Motor neuron (in vitro differentiated cells): ENCODE measurements at regions not wholly inside any gene's neighbourhood (a gene's known extent, or its start where the extent isn't known, plus 50 kb on each side); places are given as distances from the start of the nearest gene placed in this dataset.
A peak's percentile ranks its signal among the peaks of the same experiment; 100 is the strongest.

Source experiments
- ATAC-seq, 8 experiments: fragments of 200-7000 bp; cut with Tn5 transposase; replicated peaks in 6 of 8; 2 replicates each; pipeline ENCODE4 v1.8.0; 2021; ENCODE audit warnings: mild to moderate bottlenecking in 8 of 8, moderate library complexity in 8 of 8
- H3K27ac ChIP-seq, 2 donors: fragments of 250-450 bp; sonication (Bioruptor Pico); 2 replicates each; pipeline ENCODE4 v1.9.0; 2021; ENCODE audit warnings: antibody characterized with exemption in 2 of 2, mild to moderate bottlenecking in 2 of 2, moderate library complexity in 1 of 2
- H3K4me1 ChIP-seq, 2 donors: fragments of 250-450 bp; sonication (Bioruptor Pico); replicated peaks in 1 of 2; 2 replicates each; pipeline ENCODE4 v1.6.1; 2021; ENCODE audit warnings: antibody characterized with exemption in 2 of 2, mild to moderate bottlenecking in 2 of 2, moderate library complexity in 1 of 2
- H3K4me3 ChIP-seq, 5 donors: fragments of 250-450 bp; sonication (Bioruptor Pico); 2 replicates each; pipeline ENCODE4 v1.9.0; 2021; ENCODE audit warnings: antibody characterized with exemption in 5 of 5, mild to moderate bottlenecking in 5 of 5, moderate library complexity in 4 of 5
- WGBS, 10 experiments: fragments of 450-650 bp; shearing (Covaris generic); methylation state at CpG; one replicate each; pipeline ENCODE4 v1.0.0; 2022; 5-methylcytosine and 5-hydroxymethylcytosine counted together
- in situ Hi-C, 9 experiments: fragments of 400-800 bp; cut with MboI; loops; one replicate each; pipeline ENCODE4 v1.15.0; 2021; ENCODE audit warnings: low sequenced_read_pairs in 9 of 9, low pct_unique_long_range_greater_than_20kb in 2 of 9; ENCODE audit not compliant: unreplicated experiment in 9 of 9

GRCh38 chr17:51395621-51396020 lies 135.3 kb downstream of the UTP18 start:
- no peak overlapping the region for H3K4me3 ChIP-seq
- no peak overlapping the region for H3K27ac ChIP-seq
- in situ Hi-C loops: no loop called here
- peaks cover 0 to 2% of the 10 kb centered on the region in 2 donors for H3K4me1 ChIP-seq
- WGBS, 10 experiments: 26 to 100% (median 84%) methylated on average over 1 to 6 of the region's 6 CpGs; no CpG with 5 or more reads in 1 of the 10 experiments
- ATAC-seq: no peak

- ATAC-seq: peak in 3 of 8 experiments; percentile 23 to 67 (median 59)
- Histone ChIP-seq H3K27ac (no peak overlapping the region), H3K4me1 (peaks cover 0 to 2% of the 10 kb centered on the region in 2 donors), H3K4me3 (no peak overlapping the region)
- in situ Hi-C loops: no loop called here
- WGBS, 10 experiments: 20 to 94% (median 72%) methylated on average over 1 to 6 of the region's 8 CpGs; no CpG with 5 or more reads in 1 of the 10 experiments
These were observed 137.2 kb downstream of the UTP18 start for GRCh38 chr17:51397361-51398127.

GRCh38 chr17:51398128-51398525 lies 137.8 kb downstream of the UTP18 start:
- no peak for ATAC-seq
- H3K4me1 ChIP-seq: peaks cover 0 to 3% of the 10 kb centered on the region in 2 donors
- H3K4me3 ChIP-seq: no peak overlapping the region
- no peak overlapping the region for H3K27ac ChIP-seq
- in situ Hi-C loops: no loop called here
- WGBS, 10 experiments: 33 to 91% (median 68%) methylated on average over 3 to 5 of the region's 5 CpGs; no CpG with 5 or more reads in 2 of the 10 experiments

GRCh38 chr17:51398687-51399086 lies 138.3 kb downstream of the UTP18 start:
- Histone ChIP-seq H3K27ac (no peak overlapping the region), H3K4me1 (peaks cover 3 to 8% of the 10 kb centered on the region in 2 donors), H3K4me3 (no peak overlapping the region)
- 0 to 84% (median 35%) methylated on average over 1 to 4 of the region's 4 CpGs; no CpG with 5 or more reads in 4 of the 10 experiments for WGBS, 10 experiments
- ATAC-seq: peak in 3 of 8 experiments; percentile 16 to 66 (median 36)
- in situ Hi-C loops: no loop called here

DNA sequence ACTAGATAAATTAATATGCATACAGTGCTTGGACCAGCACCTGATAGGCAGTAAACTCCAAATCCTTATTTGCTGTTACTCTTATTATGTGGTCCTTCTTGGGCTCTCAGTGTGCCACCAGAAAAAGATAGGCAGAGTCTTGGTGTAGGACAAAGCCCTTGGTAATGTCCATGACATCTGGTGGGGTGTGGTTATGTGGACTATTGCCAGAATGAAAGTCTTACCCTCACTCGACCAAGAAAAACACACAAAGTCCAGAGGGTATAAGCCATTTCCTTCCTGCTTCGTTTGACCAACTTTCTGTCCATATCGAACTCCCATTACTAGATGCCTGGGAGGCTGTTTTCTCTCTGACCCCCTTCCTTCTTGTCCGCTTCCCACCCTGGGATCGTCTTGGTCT lies 140.9 kb downstream of the UTP18 start:
- 6 to 83% (median 63%) methylated on average over 1 to 5 of the region's 5 CpGs; no CpG with 5 or more reads in 5 of the 10 experiments for WGBS, 10 experiments
- Histone ChIP-seq H3K27ac (no peak overlapping the region), H3K4me3 (no peak overlapping the region), H3K4me1 (peaks cover 3 to 11% of the 10 kb centered on the region in 2 donors)
- in situ Hi-C loops: no loop called here
- ATAC-seq: peak in 3 of 8 experiments; percentile 38 to 81 (median 74)

GRCh38 chr17:51402899-51403298 lies 142.6 kb downstream of the UTP18 start:
- WGBS, 10 experiments: 50 to 86% (median 75%) methylated on average over 1 of the region's 1 CpG; no CpG with 5 or more reads in 7 of the 10 experiments
- Histone ChIP-seq H3K4me1 (peaks cover 3 to 11% of the 10 kb centered on the region in 2 donors), H3K4me3 (no peak overlapping the region), H3K27ac (no peak overlapping the region)
- in situ Hi-C loops: no loop called here
- peak in 5 of 8 experiments; percentile 65 to 80 (median 71) for ATAC-seq

GRCh38 chr17:51407576-51407975 lies 147.2 kb downstream of the UTP18 start:
- no peak for ATAC-seq
- no peak overlapping the region for H3K27ac ChIP-seq
- H3K4me1 ChIP-seq: peaks cover 3 to 8% of the 10 kb centered on the region in 2 donors
- in situ Hi-C loops: no loop called here
- H3K4me3 ChIP-seq: no peak overlapping the region
- WGBS, 10 experiments: 15 to 90% (median 57%) methylated on average over 2 to 5 of the region's 5 CpGs; no CpG with 5 or more reads in 3 of the 10 experiments

DNA sequence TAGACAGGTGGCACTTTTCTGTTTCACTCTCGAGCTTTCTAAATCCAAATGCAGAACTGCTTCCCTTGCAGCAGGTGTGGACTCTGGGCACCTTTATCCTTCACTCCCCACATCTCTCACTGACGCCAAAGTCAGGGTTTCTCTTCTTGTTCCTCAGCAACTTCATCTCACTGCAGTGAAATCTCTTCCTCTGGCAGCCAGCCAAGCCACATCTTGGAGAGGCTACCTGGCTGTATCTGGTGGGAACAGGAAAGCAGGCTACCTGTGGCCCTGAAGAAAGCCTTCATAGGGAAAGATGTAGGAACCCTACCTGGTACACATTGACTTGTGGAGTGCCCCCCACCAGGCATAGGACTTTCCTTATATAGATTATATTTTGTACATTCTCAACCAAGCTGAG lies 159.1 kb downstream of the UTP18 start:
- no peaks in the 10 kb centered on the region for H3K4me1 ChIP-seq
- 0 to 92% (median 20%) methylated on average over 1 to 2 of the region's 2 CpGs; no CpG with 5 or more reads in 3 of the 10 experiments for WGBS, 10 experiments
- in situ Hi-C loops: no loop called here
- no peak for ATAC-seq
- no peak overlapping the region for H3K4me3 ChIP-seq
- no peak overlapping the region for H3K27ac ChIP-seq

DNA sequence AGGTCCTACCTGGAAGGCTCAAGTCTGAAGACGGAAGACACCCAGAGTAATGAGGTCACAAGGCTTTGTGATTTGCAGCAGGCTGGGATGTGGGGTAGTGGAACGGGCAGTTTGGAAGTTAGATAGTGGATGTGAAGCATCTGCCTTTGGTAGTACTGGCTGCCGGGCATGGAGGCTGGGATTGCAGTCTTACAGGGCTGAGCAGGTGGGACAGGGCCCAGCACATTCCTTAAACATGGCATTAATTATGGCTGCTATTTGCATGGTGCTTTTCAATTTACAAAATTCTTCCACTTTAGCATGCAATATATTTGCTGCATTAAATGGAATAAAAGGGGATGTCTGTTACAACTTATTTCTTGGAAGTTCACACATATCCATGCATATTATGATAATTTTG lies 161.2 kb downstream of the UTP18 start:
- H3K27ac ChIP-seq: no peak overlapping the region
- ATAC-seq: peak in 3 of 8 experiments; percentile 30 to 90 (median 31)
- in situ Hi-C loops: no loop called here
- 0 to 100% (median 81%) methylated on average over 1 to 3 of the region's 3 CpGs; no CpG with 5 or more reads in 2 of the 10 experiments for WGBS, 10 experiments
- H3K4me1 ChIP-seq: no peaks in the 10 kb centered on the region
- no peak overlapping the region for H3K4me3 ChIP-seq

DNA sequence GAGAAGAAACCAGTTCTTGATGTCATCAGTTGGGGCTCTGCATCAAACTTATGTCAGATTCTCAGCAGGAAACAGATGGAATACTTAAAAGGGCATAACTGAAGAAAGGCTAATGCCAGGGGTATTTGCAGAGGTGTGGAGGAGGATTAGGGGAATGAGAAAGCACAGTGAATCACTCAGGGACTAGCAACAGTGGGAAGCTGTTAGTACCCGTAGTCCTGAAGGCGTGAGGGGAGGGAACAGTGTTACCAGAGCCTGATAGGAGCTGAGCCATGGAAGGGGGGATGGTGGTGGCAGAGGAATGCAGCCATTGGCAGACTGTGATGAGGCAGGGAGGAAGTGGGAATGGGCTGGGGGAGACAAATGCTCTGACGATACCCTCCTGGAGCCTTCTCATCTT lies 162.3 kb downstream of the UTP18 start:
- peak in 2 of 8 experiments; percentile 31 to 69 for ATAC-seq
- no peak overlapping the region for H3K4me3 ChIP-seq
- no peak overlapping the region for H3K27ac ChIP-seq
- in situ Hi-C loops: no loop called here
- no peaks in the 10 kb centered on the region for H3K4me1 ChIP-seq
- 10 to 86% (median 80%) methylated on average over 1 to 2 of the region's 3 CpGs; no CpG with 5 or more reads in 7 of the 10 experiments for WGBS, 10 experiments

GRCh38 chr17:51423421-51424160 lies 163.2 kb downstream of the UTP18 start:
- in situ Hi-C loops: no loop called here
- 17 to 89% (median 82%) methylated on average over 1 to 3 of the region's 3 CpGs; no CpG with 5 or more reads in 3 of the 10 experiments for WGBS, 10 experiments
- ATAC-seq: no peak

DNA sequence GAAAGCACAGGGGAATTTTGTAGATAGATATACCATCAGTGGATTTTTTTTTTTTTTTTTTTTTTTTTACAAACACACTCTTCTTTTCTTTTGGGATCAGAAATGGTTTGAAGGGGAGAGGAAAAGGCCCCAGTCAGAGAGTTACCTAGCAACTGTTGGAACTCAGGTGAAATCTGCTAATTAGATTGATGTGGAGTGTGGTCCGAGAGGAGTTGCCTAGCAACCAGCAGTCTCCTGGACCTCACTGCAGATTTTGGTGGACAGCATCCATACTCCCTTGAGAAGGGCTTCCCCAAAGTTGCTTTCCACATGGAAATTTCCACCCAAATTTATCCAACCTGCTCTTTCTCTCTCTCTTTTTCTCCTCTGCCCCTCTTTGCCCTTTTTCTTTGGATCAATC lies 165.4 kb downstream of the UTP18 start:
- in situ Hi-C loops: no loop called here
- 20 to 100% (median 53%) methylated on average over 1 of the region's 1 CpG; no CpG with 5 or more reads in 6 of the 10 experiments for WGBS, 10 experiments
- H3K4me1 ChIP-seq: no peaks in the 10 kb centered on the region
- no peak overlapping the region for H3K27ac ChIP-seq
- no peak for ATAC-seq
- no peak overlapping the region for H3K4me3 ChIP-seq

More at GRCh38 chr17:51423421-51424160, 163.2 kb downstream of the UTP18 start:
- Histone ChIP-seq H3K27ac (no peak overlapping the region), H3K4me1 (no peaks in the 10 kb centered on the region), H3K4me3 (no peak overlapping the region)

DNA sequence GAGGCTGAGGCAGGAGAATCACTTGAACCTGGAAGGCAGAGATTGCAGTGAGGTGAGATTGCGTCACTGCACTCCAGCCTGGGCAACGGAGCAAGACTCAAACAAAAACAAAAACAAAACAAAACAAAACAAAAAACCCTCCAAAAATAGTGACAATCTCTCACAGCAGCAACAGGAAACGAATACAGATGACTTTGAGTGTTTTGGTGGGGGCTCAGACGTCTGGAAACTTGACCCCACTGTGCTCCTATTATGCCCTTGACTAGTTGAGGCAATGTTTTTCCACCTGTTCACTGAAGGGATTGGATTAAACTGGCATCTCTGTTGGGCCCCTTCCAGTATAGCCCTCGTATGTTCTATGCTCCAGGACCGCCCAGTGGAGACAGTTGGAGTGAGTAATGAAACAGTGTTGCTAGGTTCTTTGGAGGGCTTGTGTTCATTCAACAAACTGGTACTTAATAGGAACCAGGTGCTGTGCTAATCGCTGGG lies 167.0 kb downstream of the UTP18 start:
- 17 to 86% (median 53%) methylated on average over 3 to 6 of the region's 7 CpGs; no CpG with 5 or more reads in 1 of the 10 experiments for WGBS, 10 experiments
- peak in 4 of 8 experiments; percentile 43 to 95 (median 54) for ATAC-seq
- H3K4me3 ChIP-seq: no peak overlapping the region
- in situ Hi-C loops: no loop called here
- no peaks in the 10 kb centered on the region for H3K4me1 ChIP-seq
- no peak overlapping the region for H3K27ac ChIP-seq
